GM12878 (cell line): ENCODE measurements at regions not wholly inside any gene's neighbourhood (a gene's known extent, or its start where the extent isn't known, plus 50 kb on each side); places are given as distances from the start of the nearest gene placed in this dataset.

Source experiments
- ATAC-seq: fragments of 200-7000 bp; cut with Tn5 transposase; 3 replicates; pipeline ENCODE4 v1.9.1; 2020; ENCODE audit warnings: mild to moderate bottlenecking, moderate library complexity
- BruUV-seq: library from RNA; stranded (reverse); fragments of 400-500 nt; replicated peaks from 2 replicates; lab custom pipeline; 2021; lab: Mats Ljungman, UMichigan
- CTCF ChIA-PET: fragments of 300-600 bp; sonication (Branson Sonifier 250); formaldehyde crosslinking; extraction: SDS; loops from one replicate; lab custom pipeline; 2021; ENCODE audit warnings: inconsistent platforms; lab: Yijun Ruan, JAX
- POLR2A ChIA-PET: fragments of 350-600 bp; formaldehyde crosslinking; extraction: SDS; loops from one replicate; lab custom pipeline; 2021; ENCODE audit warnings: inconsistent platforms; lab: Charles Lee
- RAD21 ChIA-PET: fragments of 300-600 bp; sonication (Branson Sonifier 250); formaldehyde crosslinking; loops from one replicate; lab custom pipeline; 2023; ENCODE audit warnings: antibody characterized with exemption; ENCODE audit not compliant: unreplicated experiment; lab: Charles Lee
- SMC1A ChIA-PET: fragments of 300-600 bp; sonication (Branson Sonifier 250); formaldehyde crosslinking; loops from one replicate; lab custom pipeline; 2023; ENCODE audit not compliant: unreplicated experiment, uncharacterized antibody; lab: Charles Lee
- DNase-seq: peaks from one replicate; pipeline ENCODE4 v3.0.0-alpha.2; 2011; ENCODE audit warnings: low read depth, low spot score
- FAIRE-seq: peaks from 3 replicates; lab custom pipeline; 2011; peaks lifted over from hg19 to GRCh38; lab: Jason Lieb, UNC
- H2AFZ ChIP-seq: 2 replicates; pipeline ENCODE4 v1.6.0; 2011; ENCODE audit warnings: low read depth, low read length, control low read depth; ENCODE audit not compliant: control insufficient read depth
- H3K27ac ChIP-seq: 2 replicates; pipeline ENCODE4 v1.5.1; 2011; ENCODE audit warnings: control low read depth; ENCODE audit not compliant: control insufficient read depth, insufficient read depth
- H3K27me3 ChIP-seq, 2 experiments: replicated peaks in 1 of 2; 2 replicates each; pipeline versions ENCODE4 v1.6.0 to v1.6.1; 2011; ENCODE audit warnings: low read length in 1 of 2; ENCODE audit not compliant: control insufficient read depth in 2 of 2, insufficient read depth in 2 of 2
- H3K36me3 ChIP-seq, 2 experiments: 2 replicates each; pipeline ENCODE4 v1.5.1; 2011; ENCODE audit warnings: low read length in 1 of 2; ENCODE audit not compliant: control insufficient read depth in 2 of 2, insufficient read depth in 2 of 2
- H3K4me1 ChIP-seq: 2 replicates; pipeline ENCODE4 v1.6.1; 2011; ENCODE audit warnings: mild to moderate bottlenecking, low read length, moderate library complexity, mixed read lengths; ENCODE audit not compliant: control insufficient read depth, insufficient read depth
- H3K4me2 ChIP-seq: 2 replicates; pipeline ENCODE4 v1.6.0; 2011; ENCODE audit warnings: control low read depth; ENCODE audit not compliant: control insufficient read depth, insufficient read depth
- H3K4me3 ChIP-seq: fragments of 200-600 bp; sonication (generic); 2 replicates; pipeline ENCODE4 v1.5.1; 2016
- H3K79me2 ChIP-seq: 2 replicates; pipeline ENCODE4 v1.6.0; 2011; ENCODE audit warnings: low read length; ENCODE audit not compliant: control insufficient read depth, insufficient read depth
- H3K9ac ChIP-seq: 2 replicates; pipeline ENCODE4 v1.8.0; 2011; ENCODE audit warnings: low read length, control low read depth, mixed read lengths; ENCODE audit not compliant: control insufficient read depth, insufficient read depth
- H3K9me3 ChIP-seq: replicated peaks from 3 replicates; pipeline ENCODE4 v1.5.1; 2011; ENCODE audit warnings: mild to moderate bottlenecking, low read length; ENCODE audit not compliant: control insufficient read depth, insufficient read depth
- H4K20me1 ChIP-seq: 2 replicates; pipeline ENCODE4 v1.6.0; 2011; ENCODE audit not compliant: control insufficient read depth, insufficient read depth
- CREB1 ChIP-seq: IDR thresholded peaks from 2 replicates; pipeline ENCODE4 v1.6.1; 2012; ENCODE audit warnings: low read depth, mild to moderate bottlenecking, inconsistent platforms
- HCFC1 ChIP-seq: fragments of 150-350 bp; IDR thresholded peaks from 2 replicates; pipeline ENCODE4 v1.6.1; 2014; ENCODE audit warnings: low read length
- HDAC2 ChIP-seq: fragments of 200-600 bp; sonication (generic); IDR thresholded peaks from 2 replicates; pipeline ENCODE4 v1.6.1; 2017
- HDAC6 ChIP-seq: fragments of 200-600 bp; sonication (generic); IDR thresholded peaks from one replicate; pipeline ENCODE4 v1.8.0; 2017; ENCODE audit warnings: antibody characterized with exemption; ENCODE audit not compliant: unreplicated experiment
- NRF1 ChIP-seq: conservative IDR thresholded peaks from 2 replicates; pipeline ENCODE4 v1.6.1; 2011; ENCODE audit warnings: mild to moderate bottlenecking, low read depth, low read length, improper control_type of control experiment
- PML ChIP-seq: IDR thresholded peaks from 2 replicates; pipeline ENCODE4 v1.6.1; 2012; ENCODE audit warnings: low read length, inconsistent platforms
- POLR2AphosphoS2 ChIP-seq: IDR thresholded peaks from 2 replicates; pipeline ENCODE4 v1.6.1; 2011; ENCODE audit warnings: low read depth, mild to moderate bottlenecking, low read length, improper control_type of control experiment, moderate library complexity
- SMAD5 ChIP-seq: IDR thresholded peaks from 2 replicates; pipeline ENCODE4 v1.6.1; 2016; ENCODE audit warnings: antibody characterized with exemption, low read depth
- SPI1 ChIP-seq: IDR thresholded peaks from 2 replicates; pipeline ENCODE4 v1.6.1; 2011; ENCODE audit warnings: low read depth, mild to moderate bottlenecking, low read length, moderate library complexity, borderline replicate concordance; ENCODE audit not compliant: insufficient read depth
- ZNF24 ChIP-seq: fragments of 450-650 bp; IDR thresholded peaks from 2 replicates; pipeline ENCODE4 v1.6.1; 2017; ENCODE audit warnings: antibody characterized with exemption, mild to moderate bottlenecking
- ZZZ3 ChIP-seq: IDR thresholded peaks from 2 replicates; pipeline ENCODE4 v1.6.1; 2011; ENCODE audit warnings: low read depth; ENCODE audit not compliant: control insufficient read depth, insufficient read length
- WGBS: methylation state at CpG from one replicate; pipeline ENCODE4 v1.1.6; 2016; ENCODE audit warnings: low lambda C conversion rate; ENCODE audit not compliant: insufficient replicate concordance, insufficient coverage; ENCODE audit errors: missing lambda C conversion rate; 5-methylcytosine and 5-hydroxymethylcytosine counted together
- in situ Hi-C: fragments of 300-500 bp; cut with MboI; formaldehyde crosslinking; loops from 9 replicates; pipeline ENCODE4 v1.14.3; 2018; ENCODE audit warnings: mixed read lengths
- intact Hi-C: fragments of 100-400 bp; cut with micrococcal nuclease; formaldehyde crosslinking; loops from one replicate; pipeline ENCODE4 v1.14.2; 2022; ENCODE audit not compliant: unreplicated experiment
- TF ChIP-seq, protein P1 (sequence below): fragments of 450-650 bp; IDR thresholded peaks from 2 replicates; pipeline ENCODE4 v1.6.1; 2016; ENCODE audit warnings: mild to moderate bottlenecking, moderate library complexity, borderline replicate concordance
- TF ChIP-seq, protein P2 (sequence below): fragments of 450-650 bp; IDR thresholded peaks from 2 replicates; pipeline ENCODE4 v1.6.1; 2018; ENCODE audit warnings: mild to moderate bottlenecking, low read depth, moderate library complexity; ENCODE audit not compliant: partially characterized antibody

DNA sequence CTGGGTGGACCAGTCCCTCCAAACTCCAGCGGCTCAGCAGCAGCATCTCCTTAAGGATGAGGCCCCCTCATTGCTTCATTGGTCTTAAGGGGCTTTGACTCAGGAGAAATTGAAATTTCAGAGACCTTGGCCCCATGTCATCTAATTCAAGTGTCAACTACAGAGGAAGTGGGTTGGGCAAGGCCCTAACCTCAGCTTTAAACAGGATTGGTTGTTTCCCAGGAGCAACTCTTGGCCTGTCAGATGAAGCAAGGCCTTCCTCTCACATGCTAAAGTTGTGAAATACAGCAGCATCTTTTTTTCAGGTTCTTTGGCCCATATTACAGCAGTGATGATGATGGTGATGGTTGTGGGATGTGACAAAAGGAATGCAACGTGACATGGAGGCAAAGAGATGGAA, 348.3 kb downstream of the ICE1 start:
- TF ChIP-seq, protein P1, sequence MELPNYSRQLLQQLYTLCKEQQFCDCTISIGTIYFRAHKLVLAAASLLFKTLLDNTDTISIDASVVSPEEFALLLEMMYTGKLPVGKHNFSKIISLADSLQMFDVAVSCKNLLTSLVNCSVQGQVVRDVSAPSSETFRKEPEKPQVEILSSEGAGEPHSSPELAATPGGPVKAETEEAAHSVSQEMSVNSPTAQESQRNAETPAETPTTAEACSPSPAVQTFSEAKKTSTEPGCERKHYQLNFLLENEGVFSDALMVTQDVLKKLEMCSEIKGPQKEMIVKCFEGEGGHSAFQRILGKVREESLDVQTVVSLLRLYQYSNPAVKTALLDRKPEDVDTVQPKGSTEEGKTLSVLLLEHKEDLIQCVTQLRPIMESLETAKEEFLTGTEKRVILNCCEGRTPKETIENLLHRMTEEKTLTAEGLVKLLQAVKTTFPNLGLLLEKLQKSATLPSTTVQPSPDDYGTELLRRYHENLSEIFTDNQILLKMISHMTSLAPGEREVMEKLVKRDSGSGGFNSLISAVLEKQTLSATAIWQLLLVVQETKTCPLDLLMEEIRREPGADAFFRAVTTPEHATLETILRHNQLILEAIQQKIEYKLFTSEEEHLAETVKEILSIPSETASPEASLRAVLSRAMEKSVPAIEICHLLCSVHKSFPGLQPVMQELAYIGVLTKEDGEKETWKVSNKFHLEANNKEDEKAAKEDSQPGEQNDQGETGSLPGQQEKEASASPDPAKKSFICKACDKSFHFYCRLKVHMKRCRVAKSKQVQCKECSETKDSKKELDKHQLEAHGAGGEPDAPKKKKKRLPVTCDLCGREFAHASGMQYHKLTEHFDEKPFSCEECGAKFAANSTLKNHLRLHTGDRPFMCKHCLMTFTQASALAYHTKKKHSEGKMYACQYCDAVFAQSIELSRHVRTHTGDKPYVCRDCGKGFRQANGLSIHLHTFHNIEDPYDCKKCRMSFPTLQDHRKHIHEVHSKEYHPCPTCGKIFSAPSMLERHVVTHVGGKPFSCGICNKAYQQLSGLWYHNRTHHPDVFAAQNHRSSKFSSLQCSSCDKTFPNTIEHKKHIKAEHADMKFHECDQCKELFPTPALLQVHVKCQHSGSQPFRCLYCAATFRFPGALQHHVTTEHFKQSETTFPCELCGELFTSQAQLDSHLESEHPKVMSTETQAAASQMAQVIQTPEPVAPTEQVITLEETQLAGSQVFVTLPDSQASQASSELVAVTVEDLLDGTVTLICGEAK = no peak
- TF ChIP-seq, protein P2, sequence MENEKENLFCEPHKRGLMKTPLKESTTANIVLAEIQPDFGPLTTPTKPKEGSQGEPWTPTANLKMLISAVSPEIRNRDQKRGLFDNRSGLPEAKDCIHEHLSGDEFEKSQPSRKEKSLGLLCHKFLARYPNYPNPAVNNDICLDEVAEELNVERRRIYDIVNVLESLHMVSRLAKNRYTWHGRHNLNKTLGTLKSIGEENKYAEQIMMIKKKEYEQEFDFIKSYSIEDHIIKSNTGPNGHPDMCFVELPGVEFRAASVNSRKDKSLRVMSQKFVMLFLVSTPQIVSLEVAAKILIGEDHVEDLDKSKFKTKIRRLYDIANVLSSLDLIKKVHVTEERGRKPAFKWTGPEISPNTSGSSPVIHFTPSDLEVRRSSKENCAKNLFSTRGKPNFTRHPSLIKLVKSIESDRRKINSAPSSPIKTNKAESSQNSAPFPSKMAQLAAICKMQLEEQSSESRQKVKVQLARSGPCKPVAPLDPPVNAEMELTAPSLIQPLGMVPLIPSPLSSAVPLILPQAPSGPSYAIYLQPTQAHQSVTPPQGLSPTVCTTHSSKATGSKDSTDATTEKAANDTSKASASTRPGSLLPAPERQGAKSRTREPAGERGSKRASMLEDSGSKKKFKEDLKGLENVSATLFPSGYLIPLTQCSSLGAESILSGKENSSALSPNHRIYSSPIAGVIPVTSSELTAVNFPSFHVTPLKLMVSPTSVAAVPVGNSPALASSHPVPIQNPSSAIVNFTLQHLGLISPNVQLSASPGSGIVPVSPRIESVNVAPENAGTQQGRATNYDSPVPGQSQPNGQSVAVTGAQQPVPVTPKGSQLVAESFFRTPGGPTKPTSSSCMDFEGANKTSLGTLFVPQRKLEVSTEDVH = no peak
- TF ChIP-seq HCFC1 (no peak), NRF1 (no peak), PML (no peak), CREB1 (no peak), ZNF24 (no peak), POLR2AphosphoS2 (no peak), HDAC2 (no peak), HDAC6 (no peak), SPI1 (no peak), ZZZ3 (no peak), SMAD5 (no peak)
- BruUV-seq = no TSS peak
- no peaks in the 10 kb centered on the region for H3K27me3 ChIP-seq

More for the DNA sequence above, 348.3 kb downstream of the ICE1 start:
- no peak for ATAC-seq
- ChIA-PET SMC1A (no interaction called here), RAD21 (no interaction called here), CTCF (no interaction called here), POLR2A (no interaction called here)
- WGBS = 50% methylated on average over 2 of the region's 2 CpGs
- Histone ChIP-seq H3K4me1 (no peaks in the 10 kb centered on the region), H3K79me2 (no peaks in the 10 kb centered on the region), H3K27ac (no peak overlapping the region), H3K4me3 (no peak overlapping the region), H3K9me3 (no peaks in the 10 kb centered on the region), H3K36me3 (no peaks in the 10 kb centered on the region), H4K20me1 (no peaks in the 10 kb centered on the region; the same call in 1 of the 2 replicates), H2AFZ (no peak overlapping the region), H3K9ac (no peak overlapping the region), H3K4me2 (no peak overlapping the region)
- intact Hi-C loops = no loop called here
- no peak for DNase-seq
- FAIRE-seq = no peak
- in situ Hi-C loops = no loop called here
